H9 (cell line): ENCODE measurements at regions not wholly inside any gene's neighbourhood (a gene's known extent, or its start where the extent isn't known, plus 50 kb on each side); places are given as distances from the start of the nearest gene placed in this dataset.

Experiments used
- DNase-seq: peaks from one replicate; pipeline ENCODE4 v3.0.0-alpha.2; 2017
- H2AFZ ChIP-seq: one replicate; pipeline ENCODE4 v1.6.1; 2013; ENCODE audit warnings: mild to moderate bottlenecking, low read length, control low read depth, moderate library complexity
- H2AK5ac ChIP-seq: 2 replicates; pipeline ENCODE4 v1.6.1; 2013; ENCODE audit warnings: low read length, control low read depth, mixed read lengths; ENCODE audit not compliant: insufficient read length
- H2BK120ac ChIP-seq: one replicate; pipeline ENCODE4 v1.6.1; 2013; ENCODE audit warnings: low read depth, mild to moderate bottlenecking, low read length, control low read depth, inconsistent platforms; ENCODE audit not compliant: poor library complexity, severe bottlenecking
- H2BK12ac ChIP-seq: 2 replicates; pipeline ENCODE4 v1.6.1; 2013; ENCODE audit warnings: low read length, control low read depth, mixed read lengths, low read depth; ENCODE audit not compliant: insufficient read length
- H2BK15ac ChIP-seq: 2 replicates; pipeline ENCODE4 v1.6.1; 2013; ENCODE audit warnings: low read depth, low read length, control low read depth
- H2BK20ac ChIP-seq: one replicate; pipeline ENCODE4 v1.6.1; 2013; ENCODE audit warnings: low read depth, mild to moderate bottlenecking, low read length, control low read depth, inconsistent platforms; ENCODE audit not compliant: poor library complexity, severe bottlenecking
- H2BK5ac ChIP-seq: 2 replicates; pipeline ENCODE4 v1.6.1; 2013; ENCODE audit warnings: low read length, control low read depth, mixed read lengths; ENCODE audit not compliant: insufficient read length
- H3K14ac ChIP-seq: 2 replicates; pipeline ENCODE4 v1.6.1; 2013; ENCODE audit warnings: low read length, control low read depth; ENCODE audit not compliant: insufficient read depth
- H3K18ac ChIP-seq: 2 replicates; pipeline ENCODE4 v1.6.1; 2013; ENCODE audit warnings: low read depth, mild to moderate bottlenecking, mixed read lengths, low read length, control low read depth; ENCODE audit not compliant: insufficient read length
- H3K23ac ChIP-seq: 2 replicates; pipeline ENCODE4 v1.6.1; 2013; ENCODE audit warnings: low read length, control low read depth, mixed read lengths, low read depth; ENCODE audit not compliant: insufficient read length
- H3K23me2 ChIP-seq: 2 replicates; pipeline ENCODE4 v1.6.1; 2013; ENCODE audit warnings: low read depth, mild to moderate bottlenecking, mixed read lengths, low read length, control low read depth; ENCODE audit not compliant: insufficient read length, poor library complexity, severe bottlenecking
- H3K27ac ChIP-seq: 2 replicates; pipeline ENCODE4 v1.5.1; 2013; ENCODE audit warnings: low read length, control low read depth, mixed read lengths, low read depth; ENCODE audit not compliant: insufficient read length
- H3K27me3 ChIP-seq: 2 replicates; pipeline ENCODE4 v1.6.1; 2013; ENCODE audit warnings: low read length, control low read depth, inconsistent platforms; ENCODE audit not compliant: insufficient read depth
- H3K4ac ChIP-seq: 2 replicates; pipeline ENCODE4 v1.6.1; 2013; ENCODE audit warnings: low read depth, mild to moderate bottlenecking, control low read depth, inconsistent platforms, low read length, moderate library complexity
- H3K4me1 ChIP-seq: 2 replicates; pipeline ENCODE4 v1.6.1; 2013; ENCODE audit warnings: low read length, control low read depth, inconsistent platforms; ENCODE audit not compliant: insufficient read depth
- H3K4me2 ChIP-seq: 2 replicates; pipeline ENCODE4 v1.6.1; 2013; ENCODE audit warnings: low read length, control low read depth, mixed read lengths; ENCODE audit not compliant: insufficient read length, insufficient read depth
- H3K56ac ChIP-seq: 2 replicates; pipeline ENCODE4 v1.6.1; 2013; ENCODE audit warnings: low read depth, mild to moderate bottlenecking, mixed read lengths, low read length, control low read depth; ENCODE audit not compliant: insufficient read length
- H3K79me1 ChIP-seq: 2 replicates; pipeline ENCODE4 v1.6.1; 2013; ENCODE audit warnings: low read depth, mild to moderate bottlenecking, moderate library complexity, low read length, control low read depth, inconsistent platforms; ENCODE audit not compliant: insufficient read depth, poor library complexity, severe bottlenecking
- H3K79me2 ChIP-seq: 2 replicates; pipeline ENCODE4 v1.6.1; 2013; ENCODE audit warnings: low read length, control low read depth, inconsistent platforms; ENCODE audit not compliant: insufficient read depth
- H3K9ac ChIP-seq: 2 replicates; pipeline ENCODE4 v1.6.1; 2013; ENCODE audit warnings: low read length, control low read depth, mixed read lengths; ENCODE audit not compliant: insufficient read length; ENCODE audit errors: extremely low read depth
- H3K9me3 ChIP-seq: one replicate; pipeline ENCODE4 v1.6.1; 2013; ENCODE audit warnings: low read depth, low read length, inconsistent platforms; ENCODE audit not compliant: control insufficient read depth
- H3T11ph ChIP-seq: one replicate; pipeline ENCODE4 v1.6.1; 2013; ENCODE audit warnings: mild to moderate bottlenecking, low read length, control low read depth, inconsistent platforms
- H4K20me1 ChIP-seq: one replicate; pipeline ENCODE4 v1.6.1; 2013; ENCODE audit not compliant: control insufficient read depth, insufficient read length, insufficient read depth
- H4K5ac ChIP-seq: 2 replicates; pipeline ENCODE4 v1.6.1; 2013; ENCODE audit warnings: low read depth, mild to moderate bottlenecking, mixed read lengths, low read length, control low read depth; ENCODE audit not compliant: insufficient read length
- H4K8ac ChIP-seq: replicated peaks from 2 replicates; pipeline ENCODE4 v1.6.1; 2013; ENCODE audit warnings: low read length, control low read depth, mixed read lengths, low read depth; ENCODE audit not compliant: insufficient read length
- H4K91ac ChIP-seq: 2 replicates; pipeline ENCODE4 v1.6.1; 2013; ENCODE audit warnings: low read depth, mild to moderate bottlenecking, moderate library complexity, mixed read lengths, low read length, control low read depth; ENCODE audit not compliant: insufficient read length
- H3K27ac Mint-ChIP-seq, 3 experiments: 2 replicates in 2 of 3; 3 replicates in 1 of 3; pipeline ENCODE4 v1.8.0; 2020 to 2021; ENCODE audit warnings: mixed read lengths in 3 of 3, mild to moderate bottlenecking in 1 of 3, moderate library complexity in 1 of 3
- H3K27me3 Mint-ChIP-seq: 2 replicates; pipeline ENCODE4 v1.8.0; 2021; ENCODE audit warnings: low read depth, mild to moderate bottlenecking, moderate library complexity, mixed read lengths
- H3K36me3 Mint-ChIP-seq, 3 experiments: 2 replicates in 2 of 3; 3 replicates in 1 of 3; pipeline ENCODE4 v1.8.0; 2020 to 2021; ENCODE audit warnings: low read depth in 3 of 3, mixed read lengths in 3 of 3; ENCODE audit not compliant: insufficient read depth in 1 of 3
- H3K4me1 Mint-ChIP-seq, 2 experiments: 2 replicates each; pipeline ENCODE4 v1.8.0; 2020; ENCODE audit warnings: mixed read lengths in 2 of 2
- H3K4me3 Mint-ChIP-seq, 2 experiments: 2 replicates in 1 of 2; 3 replicates in 1 of 2; pipeline ENCODE4 v1.8.0; 2020 to 2021; ENCODE audit warnings: mild to moderate bottlenecking in 2 of 2, mixed read lengths in 2 of 2, moderate library complexity in 1 of 2
- H3K9me3 Mint-ChIP-seq, 2 experiments: 2 replicates in 1 of 2; 3 replicates in 1 of 2; pipeline ENCODE4 v1.8.0; 2020; ENCODE audit warnings: mild to moderate bottlenecking in 2 of 2, mixed read lengths in 2 of 2, moderate library complexity in 1 of 2
- WGBS: extraction: QIAGEN DNeasy Blood & Tissue Kit; methylation state at CpG from one replicate; pipeline ENCODE4 v1.1.7; 2013; ENCODE audit warnings: missing lambda C conversion rate, low lambda C conversion rate, mixed read lengths; ENCODE audit not compliant: insufficient read length; ENCODE audit errors: extremely low coverage; 5-methylcytosine and 5-hydroxymethylcytosine counted together
- TF ChIP-seq, protein P1 (sequence below): fragments of 200-600 bp; sonication (generic); conservative IDR thresholded peaks from 3 replicates; pipeline ENCODE4 v1.8.0; 2021; ENCODE audit warnings: antibody characterized with exemption, mild to moderate bottlenecking

DNA sequence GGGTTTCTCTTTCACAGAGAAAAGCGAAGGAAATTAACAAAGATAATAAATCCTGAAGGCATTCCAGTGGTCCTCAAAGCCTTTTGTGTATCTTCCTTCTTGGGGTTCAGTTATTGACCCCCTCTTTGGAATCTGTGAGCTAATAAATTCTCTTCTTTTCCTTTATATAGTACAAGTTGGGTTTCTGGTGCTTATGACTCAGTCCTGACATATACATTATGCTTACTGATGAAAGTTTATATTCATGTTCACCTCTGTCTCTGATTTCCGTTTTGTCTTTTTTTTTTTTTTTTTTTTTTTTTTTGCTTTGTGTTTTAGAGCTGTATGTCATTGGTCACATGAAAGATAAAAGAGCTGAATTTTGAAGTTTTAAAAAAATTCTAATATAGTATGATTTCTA is 230.7 kb upstream of the RBMS3 start:
- Histone ChIP-seq H3K9me3 (no peaks in the 10 kb centered on the region), H3K56ac (no peak overlapping the region), H2AFZ (no peak overlapping the region), H3K14ac (no peak overlapping the region), H3K23ac (no peak overlapping the region), H3K27ac (no peak overlapping the region), H3K23me2 (no peaks in the 10 kb centered on the region), H3K9ac (no peak overlapping the region), H3K79me2 (no peaks in the 10 kb centered on the region), H3K4me2 (no peak overlapping the region), H3K79me1 (no peaks in the 10 kb centered on the region), H3K27me3 (no peaks in the 10 kb centered on the region), H2BK120ac (no peak overlapping the region), H3K4me1 (0 out of 2 replicates have a peak, but pooled peaks cover 2% of the 10 kb centered on the region), H2BK15ac (no peak overlapping the region), H2BK12ac (no peak overlapping the region), H3K18ac (no peak overlapping the region), H4K8ac (no peak overlapping the region), H2BK20ac (no peak overlapping the region), H3T11ph (no peak overlapping the region), H2BK5ac (no peak overlapping the region), H4K20me1 (no peaks in the 10 kb centered on the region), H3K4ac (no peak overlapping the region), H4K91ac (no peak overlapping the region), H4K5ac (no peak overlapping the region), H2AK5ac (no peak overlapping the region)
- H3K9me3 Mint-ChIP-seq, result peaks cover 15 to 20% of the 10 kb centered on the region in 2 experiments; a peak in 4 of 5 replicates
- H3K4me3 Mint-ChIP-seq, result no peak overlapping the region
- no peak for DNase-seq
- H3K4me1 Mint-ChIP-seq, result peaks cover 0 to 10% of the 10 kb centered on the region in 2 experiments; a peak in 2 of 4 replicates
- TF ChIP-seq, protein P1, sequence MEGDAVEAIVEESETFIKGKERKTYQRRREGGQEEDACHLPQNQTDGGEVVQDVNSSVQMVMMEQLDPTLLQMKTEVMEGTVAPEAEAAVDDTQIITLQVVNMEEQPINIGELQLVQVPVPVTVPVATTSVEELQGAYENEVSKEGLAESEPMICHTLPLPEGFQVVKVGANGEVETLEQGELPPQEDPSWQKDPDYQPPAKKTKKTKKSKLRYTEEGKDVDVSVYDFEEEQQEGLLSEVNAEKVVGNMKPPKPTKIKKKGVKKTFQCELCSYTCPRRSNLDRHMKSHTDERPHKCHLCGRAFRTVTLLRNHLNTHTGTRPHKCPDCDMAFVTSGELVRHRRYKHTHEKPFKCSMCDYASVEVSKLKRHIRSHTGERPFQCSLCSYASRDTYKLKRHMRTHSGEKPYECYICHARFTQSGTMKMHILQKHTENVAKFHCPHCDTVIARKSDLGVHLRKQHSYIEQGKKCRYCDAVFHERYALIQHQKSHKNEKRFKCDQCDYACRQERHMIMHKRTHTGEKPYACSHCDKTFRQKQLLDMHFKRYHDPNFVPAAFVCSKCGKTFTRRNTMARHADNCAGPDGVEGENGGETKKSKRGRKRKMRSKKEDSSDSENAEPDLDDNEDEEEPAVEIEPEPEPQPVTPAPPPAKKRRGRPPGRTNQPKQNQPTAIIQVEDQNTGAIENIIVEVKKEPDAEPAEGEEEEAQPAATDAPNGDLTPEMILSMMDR, result no peak
- no peak overlapping the region for H3K27ac Mint-ChIP-seq
- H3K36me3 Mint-ChIP-seq, result peaks cover 5 to 20% (median 15%) of the 10 kb centered on the region in 3 experiments; a peak in 5 of 7 replicates
- no CpG with 5 or more reads among the region's 2 CpGs for WGBS
- H3K27me3 Mint-ChIP-seq, result no peaks in the 10 kb centered on the region
